AG04450 (cell line): ENCODE measurements at regions not wholly inside any gene's neighbourhood (a gene's known extent, or its start where the extent isn't known, plus 50 kb on each side); places are given as distances from the start of the nearest gene placed in this dataset.

ENCODE experiments used
- CTCF ChIA-PET: fragments of 300-600, 350-600 bp; formaldehyde crosslinking; extraction: SDS; loops from one replicate; lab custom pipeline; 2022; ENCODE audit warnings: antibody characterized with exemption, inconsistent platforms; lab: Charles Lee
- POLR2A ChIA-PET: fragments of 350-600 bp; formaldehyde crosslinking; extraction: SDS; loops from one replicate; lab custom pipeline; 2021; ENCODE audit warnings: antibody characterized with exemption, inconsistent platforms; lab: Yijun Ruan, JAX
- DNase-seq: peaks from one replicate; pipeline ENCODE4 v3.0.0-alpha.2; 2011; ENCODE audit warnings: low read depth, low spot score
- H3K27ac ChIP-seq: one replicate; pipeline ENCODE4 v1.5.1; 2012; ENCODE audit warnings: low read depth, low read length, control low read depth
- H3K27me3 ChIP-seq: one replicate; pipeline ENCODE4 v1.6.0; 2012; ENCODE audit warnings: low read length; ENCODE audit not compliant: control insufficient read depth, insufficient read depth
- H3K4me3 ChIP-seq: 2 replicates; pipeline ENCODE4 v1.5.1; 2011; ENCODE audit warnings: mild to moderate bottlenecking, low read depth, low read length, control low read depth
- H3K9me3 ChIP-seq: 2 replicates; pipeline ENCODE4 v1.5.1; 2012; ENCODE audit warnings: low read length; ENCODE audit not compliant: control insufficient read depth, insufficient read depth
- CTCF ChIP-seq: IDR thresholded peaks from 2 replicates; pipeline ENCODE4 v1.5.1; 2011; ENCODE audit warnings: low read depth, low read length, control low read depth, inconsistent platforms

DNA sequence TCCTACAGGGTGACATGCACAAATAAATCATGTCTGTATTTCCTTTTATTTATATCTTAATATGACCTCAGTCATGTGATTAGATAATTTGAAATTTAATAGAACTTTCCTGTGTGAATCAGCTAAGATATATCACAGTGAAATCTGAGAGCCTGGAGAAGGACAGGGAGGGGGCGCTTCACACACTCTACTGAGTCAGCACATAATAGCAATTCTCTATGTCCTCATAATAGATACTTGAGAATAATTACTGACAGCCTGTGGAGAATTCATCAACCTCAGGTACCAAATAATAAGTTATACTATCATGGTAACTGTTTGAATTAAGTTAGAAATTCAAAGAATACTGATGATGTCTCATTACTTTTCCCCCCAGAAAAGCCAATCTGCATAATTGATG, 98.0 kb upstream of the SLC10A2 start:
- POLR2A ChIA-PET = no interaction called here
- no peak overlapping the region for H3K4me3 ChIP-seq
- DNase-seq = no peak
- no peak for TF ChIP-seq CTCF
- H3K27ac ChIP-seq = no peak overlapping the region
- CTCF ChIA-PET = no interaction called here
- no peaks in the 10 kb centered on the region for H3K27me3 ChIP-seq
- peaks cover 30% of the 10 kb centered on the region for H3K9me3 ChIP-seq

DNA sequence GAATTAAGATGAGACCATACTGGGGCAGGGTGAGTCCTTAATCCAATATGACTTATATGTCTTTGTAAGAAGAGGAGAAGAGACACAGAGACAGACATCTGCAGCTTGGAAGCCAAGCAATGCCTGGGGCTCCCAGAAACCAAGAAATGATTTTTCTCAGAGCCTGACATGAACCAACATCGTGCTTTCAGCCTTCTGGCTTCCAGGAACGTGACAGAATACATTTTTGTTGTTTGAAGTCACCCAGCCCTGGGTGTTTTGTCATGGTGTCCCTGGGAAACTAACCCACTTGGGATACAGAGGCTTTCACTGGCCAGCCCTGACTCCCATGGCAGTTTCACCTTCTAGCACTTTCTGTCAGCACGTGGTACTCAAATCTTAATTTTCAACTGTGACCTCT, 95.3 kb upstream of the SLC10A2 start:
- Histone ChIP-seq H3K4me3 (no peak overlapping the region), H3K9me3 (peaks cover 25% of the 10 kb centered on the region), H3K27me3 (no peaks in the 10 kb centered on the region), H3K27ac (no peak overlapping the region)
- TF ChIP-seq CTCF = no peak
- no peak for DNase-seq
- ChIA-PET CTCF (no interaction called here), POLR2A (no interaction called here)

GRCh38 chr13:103157434-103158145, 91.4 kb upstream of the SLC10A2 start:
- Histone ChIP-seq H3K9me3 (peaks cover 14% of the 10 kb centered on the region; the same call in 1 of the 2 replicates), H3K27me3 (no peaks in the 10 kb centered on the region), H3K4me3 (no peak overlapping the region), H3K27ac (no peak overlapping the region)
- DNase-seq = no peak
- CTCF ChIA-PET = no interaction called here
- POLR2A ChIA-PET = no interaction called here
- TF ChIP-seq CTCF = no peak

DNA sequence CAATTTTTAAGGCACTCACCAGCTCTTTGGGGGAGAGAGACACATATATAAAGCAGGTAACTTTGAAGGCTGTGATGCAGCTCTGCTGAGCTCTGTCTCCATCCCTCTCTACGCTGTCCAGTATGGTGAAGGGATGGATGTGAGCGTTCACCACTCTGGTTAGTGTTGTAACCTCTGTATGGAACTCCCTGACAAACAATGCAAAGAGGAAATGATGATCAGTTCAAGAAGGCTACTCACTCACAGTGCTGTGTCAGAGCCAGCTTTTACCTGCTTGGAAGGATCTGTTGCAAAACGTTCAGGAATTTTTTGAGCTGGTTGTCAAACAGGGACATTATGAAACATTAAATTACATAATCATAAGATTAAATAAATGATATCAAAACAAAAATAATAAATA, 90.8 kb upstream of the SLC10A2 start:
- Histone ChIP-seq H3K27me3 (no peaks in the 10 kb centered on the region), H3K27ac (no peak overlapping the region), H3K9me3 (peaks cover 9% of the 10 kb centered on the region; the same call in 1 of the 2 replicates), H3K4me3 (no peak overlapping the region)
- no peak for TF ChIP-seq CTCF
- no peak for DNase-seq
- ChIA-PET CTCF (no interaction called here), POLR2A (no interaction called here)

- CTCF ChIA-PET = no interaction called here
- no peak overlapping the region for H3K4me3 ChIP-seq
- TF ChIP-seq CTCF = no peak
- H3K27me3 ChIP-seq = no peaks in the 10 kb centered on the region
- H3K27ac ChIP-seq = no peak overlapping the region
- DNase-seq = no peak
- H3K9me3 ChIP-seq = peaks cover 5% of the 10 kb centered on the region; the same call in 1 of the 2 replicates
- POLR2A ChIA-PET = no interaction called here
Observed at GRCh38 chr13:103156346-103156998, 90.3 kb upstream of the SLC10A2 start.
